Suprapubic skin (tissue), 3 donors: ENCODE measurements at regions not wholly inside any gene's neighbourhood (a gene's known extent, or its start where the extent isn't known, plus 50 kb on each side); places are given as distances from the start of the nearest gene placed in this dataset.

Source experiments
- POLR2A ChIP-seq, 2 donors: fragments of 450-650 bp; IDR thresholded peaks; one replicate each; pipeline ENCODE4 v1.6.1; 2017; ENCODE audit warnings: antibody characterized with exemption in 2 of 2, mild to moderate bottlenecking in 2 of 2, moderate library complexity in 2 of 2
- TF ChIP-seq, protein P1 (sequence below), 2 donors: fragments of 200-600 bp in 1 of 2; fragments of 450-650 bp in 1 of 2; sonication (generic) in 1 of 2; IDR thresholded peaks; one replicate each; pipeline ENCODE4 v1.5.1; 2016 to 2019; ENCODE audit warnings: antibody characterized with exemption in 2 of 2, mild to moderate bottlenecking in 1 of 2, moderate library complexity in 1 of 2

DNA sequence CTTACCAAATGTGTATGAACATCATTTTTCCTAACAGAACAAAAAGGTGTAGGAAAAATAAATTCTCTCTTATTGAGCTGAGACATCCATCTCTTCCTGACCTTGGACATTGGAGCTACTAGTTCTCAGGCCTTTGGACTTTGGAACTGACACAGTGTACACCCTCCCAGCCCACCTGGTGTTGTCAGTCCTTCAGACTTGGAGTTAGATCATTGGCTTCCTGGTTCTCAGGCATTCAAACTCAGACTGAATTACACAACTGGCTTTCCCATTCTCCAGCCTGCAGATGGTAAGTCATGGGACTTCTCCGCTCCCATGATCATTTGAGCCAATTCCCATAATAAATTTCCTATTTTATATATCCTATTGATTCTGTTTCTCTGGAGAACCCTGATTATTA lies 84.8 kb upstream of the EDNRA start:
- TF ChIP-seq POLR2A (IDR thresholded peaks at IDR 0.05) = no peak
- TF ChIP-seq, protein P1, sequence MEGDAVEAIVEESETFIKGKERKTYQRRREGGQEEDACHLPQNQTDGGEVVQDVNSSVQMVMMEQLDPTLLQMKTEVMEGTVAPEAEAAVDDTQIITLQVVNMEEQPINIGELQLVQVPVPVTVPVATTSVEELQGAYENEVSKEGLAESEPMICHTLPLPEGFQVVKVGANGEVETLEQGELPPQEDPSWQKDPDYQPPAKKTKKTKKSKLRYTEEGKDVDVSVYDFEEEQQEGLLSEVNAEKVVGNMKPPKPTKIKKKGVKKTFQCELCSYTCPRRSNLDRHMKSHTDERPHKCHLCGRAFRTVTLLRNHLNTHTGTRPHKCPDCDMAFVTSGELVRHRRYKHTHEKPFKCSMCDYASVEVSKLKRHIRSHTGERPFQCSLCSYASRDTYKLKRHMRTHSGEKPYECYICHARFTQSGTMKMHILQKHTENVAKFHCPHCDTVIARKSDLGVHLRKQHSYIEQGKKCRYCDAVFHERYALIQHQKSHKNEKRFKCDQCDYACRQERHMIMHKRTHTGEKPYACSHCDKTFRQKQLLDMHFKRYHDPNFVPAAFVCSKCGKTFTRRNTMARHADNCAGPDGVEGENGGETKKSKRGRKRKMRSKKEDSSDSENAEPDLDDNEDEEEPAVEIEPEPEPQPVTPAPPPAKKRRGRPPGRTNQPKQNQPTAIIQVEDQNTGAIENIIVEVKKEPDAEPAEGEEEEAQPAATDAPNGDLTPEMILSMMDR (IDR thresholded peaks at IDR 0.05) = no peak
